Activated T-cell treated with anti-CD3 and anti-CD28 coated beads for 48 hours (primary cell): ENCODE measurements at regions not wholly inside any gene's neighbourhood (a gene's known extent, or its start where the extent isn't known, plus 50 kb on each side); places are given as distances from the start of the nearest gene placed in this dataset.

Source experiments
- DNase-seq: peaks from one replicate; pipeline ENCODE4 v3.0.0-alpha.2; 2020; ENCODE audit warnings: low read depth

- no peak for DNase-seq
Observed at GRCh38 chr6:28707387-28708282, 182.0 kb downstream of the GPX5 start.

GRCh38 chr6:28709478-28710349 lies 184.0 kb downstream of the GPX5 start:
- no peak for DNase-seq

- DNase-seq, result peak; percentile 35
Observed at GRCh38 chr6:28710466-28711191, 184.9 kb downstream of the GPX5 start.

- no peak for DNase-seq
Observed at GRCh38 chr6:28711325-28711724, 185.6 kb downstream of the GPX5 start.

- no peak for DNase-seq
Observed at GRCh38 chr6:28711788-28712341, 186.2 kb downstream of the GPX5 start.

- DNase-seq, result no peak
Observed at GRCh38 chr6:28712982-28713381, 187.3 kb downstream of the GPX5 start.

GRCh38 chr6:28719275-28719940 lies 193.7 kb downstream of the GPX5 start:
- peak; percentile 49 for DNase-seq

GRCh38 chr6:28720357-28721231 lies 194.9 kb downstream of the GPX5 start:
- no peak for DNase-seq

- DNase-seq, result no peak
Observed at GRCh38 chr6:28721372-28721771, 195.7 kb downstream of the GPX5 start.

- no peak for DNase-seq
Observed at GRCh38 chr6:28724395-28724794, 198.7 kb downstream of the GPX5 start.

GRCh38 chr6:28725274-28725809 lies 198.4 kb downstream of the TRIM27 start:
- DNase-seq, result no peak

GRCh38 chr6:28725890-28726348 lies 197.9 kb downstream of the TRIM27 start:
- no peak for DNase-seq

GRCh38 chr6:28726569-28727309 lies 197.0 kb downstream of the TRIM27 start:
- DNase-seq, result no peak

- no peak for DNase-seq
Observed at GRCh38 chr6:28727559-28728211, 196.1 kb downstream of the TRIM27 start.

GRCh38 chr6:28729501-28730402 lies 194.0 kb downstream of the TRIM27 start:
- no peak for DNase-seq

- no peak for DNase-seq
Observed at GRCh38 chr6:28732052-28732451, 191.7 kb downstream of the TRIM27 start.

- no peak for DNase-seq
Observed at GRCh38 chr6:28734443-28734959, 189.3 kb downstream of the TRIM27 start.
